GM18870 (cell line): ENCODE measurements at regions not wholly inside any gene's neighbourhood (a gene's known extent, or its start where the extent isn't known, plus 50 kb on each side); places are given as distances from the start of the nearest gene placed in this dataset.

ENCODE experiments used
- ATAC-seq: cut with Tn5 transposase; IDR thresholded peaks from one replicate; pipeline ENCODE4 v1.9.1; 2021; ENCODE audit warnings: moderate library complexity; ENCODE audit not compliant: unreplicated experiment

DNA sequence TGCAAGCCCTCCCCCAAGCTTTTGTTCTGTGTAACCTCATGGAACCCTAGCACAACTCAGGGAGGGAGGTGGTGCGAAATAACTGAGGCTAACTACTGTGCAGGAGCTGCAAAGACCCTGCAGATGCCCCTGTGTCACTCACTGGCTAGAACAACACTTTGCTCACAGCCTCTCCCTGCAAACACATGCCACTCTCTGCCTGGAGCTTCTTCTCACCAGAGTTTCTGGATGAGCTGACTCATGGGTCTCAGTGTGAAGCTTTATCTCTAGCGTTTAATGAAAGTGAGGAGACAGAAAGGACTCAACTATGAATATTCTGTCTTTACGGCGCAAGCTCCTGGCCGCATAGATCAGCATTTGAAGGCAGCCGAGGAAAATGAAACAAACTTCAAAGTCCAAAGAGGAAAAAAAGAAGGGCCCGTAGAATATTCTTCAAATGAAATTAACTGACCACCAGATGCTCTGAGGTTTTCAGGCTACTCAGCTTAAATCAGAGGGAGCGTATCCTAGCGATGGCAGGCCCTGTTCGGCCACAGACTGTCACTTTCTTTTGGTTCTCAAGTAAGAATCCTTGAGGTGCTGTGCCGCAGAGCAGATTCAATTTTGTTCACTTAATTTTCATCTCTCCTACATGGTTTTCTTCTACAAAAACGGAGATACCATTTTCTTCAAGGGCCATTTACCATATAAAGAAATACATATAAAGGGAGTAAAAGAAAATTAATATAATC is 77.7 kb upstream of the TAS2R1 start:
- no peak for ATAC-seq

DNA sequence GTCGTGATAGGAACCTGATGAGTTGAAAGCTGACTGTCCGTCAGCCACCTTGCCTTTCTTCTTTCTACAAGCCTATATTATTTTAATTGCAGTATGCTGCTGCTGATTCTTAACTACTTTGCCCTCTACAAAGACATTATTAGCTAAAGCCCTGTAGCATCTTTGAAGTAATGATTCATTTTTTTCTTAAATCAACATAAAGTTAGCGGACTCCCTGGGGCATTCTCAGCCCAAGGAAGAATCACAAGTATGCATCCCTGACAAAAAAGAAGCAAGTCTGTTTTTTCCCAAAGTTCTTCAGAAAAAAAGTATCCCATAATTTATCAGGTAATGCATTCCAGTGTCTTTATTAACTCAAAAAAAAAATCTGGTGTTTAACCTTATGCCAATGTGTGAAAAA is 69.5 kb upstream of the TAS2R1 start:
- no peak for ATAC-seq

DNA sequence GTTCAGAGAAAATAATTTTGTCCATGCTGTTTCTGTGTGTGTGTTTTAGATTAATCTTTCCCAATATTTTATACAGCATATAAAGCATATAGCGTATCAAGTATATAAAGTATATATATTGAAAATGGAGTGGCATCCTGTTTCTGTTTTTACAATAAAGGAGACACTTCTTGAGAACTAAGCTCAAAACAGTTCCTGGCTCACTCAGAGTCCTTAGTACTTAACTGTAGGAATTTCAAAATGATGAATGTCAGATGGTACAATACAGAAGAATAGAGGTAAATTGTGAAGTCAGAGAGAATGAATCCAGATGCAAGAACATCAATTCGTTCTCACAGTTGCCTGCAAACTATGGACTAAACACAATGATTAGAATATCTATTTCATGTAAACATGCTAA is 68.7 kb upstream of the TAS2R1 start:
- ATAC-seq: no peak

DNA sequence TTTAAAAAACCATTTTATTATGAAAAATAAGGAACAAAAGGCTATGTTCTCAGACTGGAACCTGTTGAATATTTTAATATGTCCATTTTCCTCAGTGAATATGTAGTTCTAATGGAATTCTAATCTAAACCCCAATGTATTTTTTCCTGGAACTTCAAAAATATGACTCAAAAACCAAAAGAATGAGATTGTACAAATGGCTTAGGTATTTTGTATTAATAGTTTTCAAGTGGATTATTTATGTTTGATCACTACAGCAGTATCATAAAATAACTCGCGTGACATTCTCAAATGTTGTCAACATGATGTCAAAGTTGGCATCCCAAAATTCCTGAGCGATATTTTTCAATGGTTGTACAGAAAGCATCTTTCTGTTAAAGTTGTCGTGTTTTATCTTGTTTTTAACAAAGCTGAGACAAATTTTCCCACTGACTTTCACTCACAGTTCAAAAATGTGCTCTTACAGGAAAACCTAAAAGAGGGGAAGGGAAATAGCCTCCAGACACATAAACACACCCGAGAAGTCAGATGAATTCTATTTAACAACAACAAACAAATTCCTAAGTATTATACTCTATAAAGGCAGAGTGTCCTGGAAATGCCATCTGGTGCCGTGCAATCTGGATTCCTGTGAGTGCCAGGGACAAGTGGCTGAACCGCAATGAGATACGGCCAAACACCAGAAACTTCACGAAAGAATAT is 68.1 kb upstream of the TAS2R1 start:
- ATAC-seq: no peak

DNA sequence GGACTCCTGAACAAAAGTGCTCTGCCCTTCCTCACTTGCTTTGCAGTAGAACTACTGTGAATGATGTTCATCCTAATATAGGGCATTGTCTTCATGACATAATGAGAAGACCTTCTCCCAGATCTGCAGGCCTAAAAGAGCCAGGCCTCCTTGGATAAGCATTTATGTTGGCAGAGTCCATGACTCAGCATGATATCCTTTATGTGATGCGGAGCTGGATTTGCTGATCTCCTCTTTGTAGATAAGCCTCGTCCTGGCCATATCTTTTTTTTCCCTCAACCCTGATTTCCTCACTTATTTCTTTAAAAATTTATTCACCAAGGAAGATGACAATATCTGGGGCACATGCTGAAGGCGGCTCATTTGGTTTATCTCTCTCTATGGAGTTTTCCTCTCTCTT is 62.4 kb upstream of the TAS2R1 start:
- no peak for ATAC-seq

DNA sequence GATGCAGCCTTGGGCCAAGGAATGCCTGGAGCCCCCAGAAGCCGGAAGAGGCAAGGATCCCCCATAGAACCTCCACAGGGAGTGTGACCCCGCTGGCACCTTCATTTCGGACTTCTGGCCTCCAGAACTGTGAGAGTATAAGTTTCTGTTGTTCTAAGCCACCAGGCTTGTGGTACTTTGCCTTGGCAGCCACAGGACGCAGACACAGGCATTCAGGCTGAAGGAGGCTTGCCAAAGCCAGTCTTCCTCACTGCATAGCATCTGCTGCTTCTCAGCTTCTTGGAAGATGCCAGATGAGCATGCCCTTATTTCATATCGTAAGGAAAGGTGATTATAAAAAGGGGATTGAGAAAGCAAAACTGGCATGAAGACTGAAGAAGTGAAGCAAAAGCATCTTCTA is 61.1 kb upstream of the TAS2R1 start:
- ATAC-seq: no peak

DNA sequence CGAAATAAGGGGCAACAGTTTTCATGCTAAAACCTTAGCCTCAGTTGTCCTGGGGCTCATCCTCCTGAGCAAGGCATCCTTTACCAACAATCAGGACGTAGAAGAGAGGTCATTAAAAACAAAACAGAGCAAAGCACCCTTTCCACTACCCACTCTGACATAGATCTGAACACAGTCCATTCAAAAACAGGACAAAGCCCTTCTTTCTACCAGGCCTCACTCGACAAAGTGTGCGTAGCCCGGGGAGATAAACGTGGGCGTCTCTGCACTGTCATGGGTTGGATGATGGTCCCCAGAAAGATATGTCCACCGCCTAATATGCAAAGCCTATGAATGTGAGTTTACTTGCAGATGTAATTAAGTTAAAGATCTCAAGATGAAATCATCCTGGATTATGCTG is 60.6 kb upstream of the TAS2R1 start:
- ATAC-seq: no peak

DNA sequence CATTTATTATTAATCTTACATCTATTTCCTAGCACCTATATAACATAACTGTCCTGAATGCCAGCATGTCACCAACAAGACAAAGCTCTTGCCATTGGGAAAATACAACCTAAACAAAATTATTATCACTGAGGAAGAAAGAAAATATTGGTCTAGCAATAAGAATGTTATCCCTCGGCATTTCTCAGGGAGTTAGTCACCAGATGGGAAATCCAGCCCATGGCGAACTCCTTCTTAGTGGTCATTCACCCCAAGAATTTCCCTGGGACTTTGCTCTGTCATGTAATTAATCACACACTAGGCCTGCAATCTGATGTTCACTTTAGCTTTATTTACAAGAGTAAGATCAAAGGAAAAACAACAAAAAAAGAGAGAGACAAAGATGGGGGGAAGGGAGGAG is 56.1 kb upstream of the TAS2R1 start:
- no peak for ATAC-seq

DNA sequence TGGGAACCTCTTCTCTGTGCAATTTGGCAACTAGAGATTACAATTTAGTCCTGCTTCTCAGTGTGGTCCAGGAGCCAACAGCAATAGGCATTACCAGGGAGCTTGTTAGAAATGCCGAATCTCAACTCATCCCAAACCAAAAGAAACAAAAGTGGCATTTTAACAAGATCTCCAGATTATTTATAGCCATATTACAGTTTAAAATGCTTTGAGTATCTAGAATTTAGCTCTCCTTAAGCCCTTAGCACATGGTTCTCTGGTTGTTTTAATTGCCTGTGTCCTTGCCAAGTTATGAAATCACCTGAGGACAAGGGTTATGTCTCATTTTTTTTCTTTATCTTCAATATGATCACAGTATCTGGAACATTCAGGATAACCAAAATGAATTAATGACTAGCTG is 51.6 kb upstream of the TAS2R1 start:
- ATAC-seq: no peak
